ENCODE measurements at regions not wholly inside any gene's neighbourhood (a gene's known extent, or its start where the extent isn't known, plus 50 kb on each side); places are given as distances from the start of the nearest gene placed in this dataset.

DNA sequence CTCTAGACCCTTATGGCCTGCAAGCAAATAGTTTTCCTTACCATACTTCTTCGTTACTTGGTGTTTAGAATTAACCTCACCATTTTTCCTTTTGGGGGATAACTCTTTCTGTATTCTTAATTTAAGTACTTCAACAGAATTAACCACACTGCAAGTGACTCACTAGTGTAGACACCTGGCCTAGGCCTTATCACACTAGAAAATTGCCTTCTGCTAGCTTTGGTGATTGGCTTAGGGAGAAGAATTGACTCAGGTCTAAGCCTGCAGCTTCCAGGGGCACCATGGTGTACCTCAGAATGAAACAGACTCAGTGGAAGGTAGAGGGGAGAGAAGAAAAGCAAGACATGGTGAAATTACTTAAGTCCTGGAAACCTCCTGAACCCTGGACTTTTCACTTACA lies 112.8 kb upstream of the HMHB1 start:
- BruUV-seq (replicated peaks): no TSS peak
- in situ Hi-C loops (cut with HindIII; ENCODE audit: low pct_unique_long_range_greater_than_20kb, low sequenced_read_pairs): no loop called here
- intact Hi-C loops (cut with micrococcal nuclease; ENCODE audit: unreplicated experiment): no loop called here
- no peak for DNase-seq (ENCODE audit: low read depth, low spot score)
- ChIA-PET CTCF (no interaction called here), POLR2A (no interaction called here)
- Histone ChIP-seq H3K4me1 (ENCODE audit: control insufficient read depth, insufficient read depth, low read length) (no peaks in the 10 kb centered on the region), H3K36me3 (ENCODE audit: control insufficient read depth, insufficient read depth, low read length) (no peaks in the 10 kb centered on the region), H3K27me3 (ENCODE audit: control insufficient read depth, insufficient read depth, low read length) (no peaks in the 10 kb centered on the region), H3K9me3 (ENCODE audit: control insufficient read depth, insufficient read depth, low read depth, low read length) (no peaks in the 10 kb centered on the region), H3K27ac (ENCODE audit: low read length) (no peak overlapping the region), H3K4me3 (ENCODE audit: low read depth in 2 of 2, low read length in 2 of 2) (no peak overlapping the region)
- ATAC-seq: no peak
- TF ChIP-seq, protein P1, sequence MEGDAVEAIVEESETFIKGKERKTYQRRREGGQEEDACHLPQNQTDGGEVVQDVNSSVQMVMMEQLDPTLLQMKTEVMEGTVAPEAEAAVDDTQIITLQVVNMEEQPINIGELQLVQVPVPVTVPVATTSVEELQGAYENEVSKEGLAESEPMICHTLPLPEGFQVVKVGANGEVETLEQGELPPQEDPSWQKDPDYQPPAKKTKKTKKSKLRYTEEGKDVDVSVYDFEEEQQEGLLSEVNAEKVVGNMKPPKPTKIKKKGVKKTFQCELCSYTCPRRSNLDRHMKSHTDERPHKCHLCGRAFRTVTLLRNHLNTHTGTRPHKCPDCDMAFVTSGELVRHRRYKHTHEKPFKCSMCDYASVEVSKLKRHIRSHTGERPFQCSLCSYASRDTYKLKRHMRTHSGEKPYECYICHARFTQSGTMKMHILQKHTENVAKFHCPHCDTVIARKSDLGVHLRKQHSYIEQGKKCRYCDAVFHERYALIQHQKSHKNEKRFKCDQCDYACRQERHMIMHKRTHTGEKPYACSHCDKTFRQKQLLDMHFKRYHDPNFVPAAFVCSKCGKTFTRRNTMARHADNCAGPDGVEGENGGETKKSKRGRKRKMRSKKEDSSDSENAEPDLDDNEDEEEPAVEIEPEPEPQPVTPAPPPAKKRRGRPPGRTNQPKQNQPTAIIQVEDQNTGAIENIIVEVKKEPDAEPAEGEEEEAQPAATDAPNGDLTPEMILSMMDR (IDR thresholded peaks at IDR 0.05): no peak
- TF ChIP-seq POLR2AphosphoS5 (IDR thresholded peaks at IDR 0.05; ENCODE audit: low read depth, low read length): no peak
- TF ChIP-seq SIN3A (IDR thresholded peaks at IDR 0.05; ENCODE audit: borderline replicate concordance, insufficient read depth, low read depth, low read length): no peak
- TF ChIP-seq, protein P2, sequence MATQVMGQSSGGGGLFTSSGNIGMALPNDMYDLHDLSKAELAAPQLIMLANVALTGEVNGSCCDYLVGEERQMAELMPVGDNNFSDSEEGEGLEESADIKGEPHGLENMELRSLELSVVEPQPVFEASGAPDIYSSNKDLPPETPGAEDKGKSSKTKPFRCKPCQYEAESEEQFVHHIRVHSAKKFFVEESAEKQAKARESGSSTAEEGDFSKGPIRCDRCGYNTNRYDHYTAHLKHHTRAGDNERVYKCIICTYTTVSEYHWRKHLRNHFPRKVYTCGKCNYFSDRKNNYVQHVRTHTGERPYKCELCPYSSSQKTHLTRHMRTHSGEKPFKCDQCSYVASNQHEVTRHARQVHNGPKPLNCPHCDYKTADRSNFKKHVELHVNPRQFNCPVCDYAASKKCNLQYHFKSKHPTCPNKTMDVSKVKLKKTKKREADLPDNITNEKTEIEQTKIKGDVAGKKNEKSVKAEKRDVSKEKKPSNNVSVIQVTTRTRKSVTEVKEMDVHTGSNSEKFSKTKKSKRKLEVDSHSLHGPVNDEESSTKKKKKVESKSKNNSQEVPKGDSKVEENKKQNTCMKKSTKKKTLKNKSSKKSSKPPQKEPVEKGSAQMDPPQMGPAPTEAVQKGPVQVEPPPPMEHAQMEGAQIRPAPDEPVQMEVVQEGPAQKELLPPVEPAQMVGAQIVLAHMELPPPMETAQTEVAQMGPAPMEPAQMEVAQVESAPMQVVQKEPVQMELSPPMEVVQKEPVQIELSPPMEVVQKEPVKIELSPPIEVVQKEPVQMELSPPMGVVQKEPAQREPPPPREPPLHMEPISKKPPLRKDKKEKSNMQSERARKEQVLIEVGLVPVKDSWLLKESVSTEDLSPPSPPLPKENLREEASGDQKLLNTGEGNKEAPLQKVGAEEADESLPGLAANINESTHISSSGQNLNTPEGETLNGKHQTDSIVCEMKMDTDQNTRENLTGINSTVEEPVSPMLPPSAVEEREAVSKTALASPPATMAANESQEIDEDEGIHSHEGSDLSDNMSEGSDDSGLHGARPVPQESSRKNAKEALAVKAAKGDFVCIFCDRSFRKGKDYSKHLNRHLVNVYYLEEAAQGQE (IDR thresholded peaks at IDR 0.05; ENCODE audit: insufficient read depth in 1 of 2, low read depth in 2 of 2, low read length in 1 of 2): no peak
- TF ChIP-seq TCF7L2 (IDR thresholded peaks at IDR 0.05; ENCODE audit: low read depth, low read length): no peak

DNA sequence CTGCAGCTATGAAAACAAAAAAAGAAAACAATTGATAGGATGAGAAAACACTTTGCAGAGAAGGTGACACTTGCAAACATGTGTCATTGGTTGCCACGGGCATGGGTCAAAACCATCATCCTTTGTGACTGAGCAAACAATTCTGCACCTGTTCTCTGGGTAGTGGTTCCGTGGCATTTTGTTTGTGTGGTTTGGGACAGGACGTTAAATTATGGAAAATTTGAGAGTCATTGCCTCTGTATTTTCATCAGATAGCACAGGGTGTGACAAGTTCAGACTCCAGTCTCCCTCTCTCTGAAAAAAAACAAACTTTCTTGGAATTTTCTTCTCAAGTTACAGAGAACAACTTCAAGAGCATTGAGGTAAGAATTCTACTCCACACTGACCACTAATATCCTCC lies 113.4 kb upstream of the HMHB1 start:
- ATAC-seq (no peak), DNase-seq (ENCODE audit: low read depth, low spot score) (no peak)
- BruUV-seq (replicated peaks): no TSS peak
- Histone ChIP-seq H3K36me3 (ENCODE audit: control insufficient read depth, insufficient read depth, low read length) (no peaks in the 10 kb centered on the region), H3K4me1 (ENCODE audit: control insufficient read depth, insufficient read depth, low read length) (no peaks in the 10 kb centered on the region), H3K27me3 (ENCODE audit: control insufficient read depth, insufficient read depth, low read length) (no peaks in the 10 kb centered on the region), H3K4me3 (ENCODE audit: low read depth in 2 of 2, low read length in 2 of 2) (no peak overlapping the region), H3K27ac (ENCODE audit: low read length) (no peak overlapping the region), H3K9me3 (ENCODE audit: control insufficient read depth, insufficient read depth, low read depth, low read length) (no peaks in the 10 kb centered on the region)
- intact Hi-C loops (cut with micrococcal nuclease; ENCODE audit: unreplicated experiment): no loop called here
- CTCF ChIA-PET: no interaction called here
- POLR2A ChIA-PET: no interaction called here
- TF ChIP-seq, protein P2 (IDR thresholded peaks at IDR 0.05; ENCODE audit: insufficient read depth in 1 of 2, low read depth in 2 of 2, low read length in 1 of 2): no peak
- no peak for TF ChIP-seq SIN3A (IDR thresholded peaks at IDR 0.05; ENCODE audit: borderline replicate concordance, insufficient read depth, low read depth, low read length)
- TF ChIP-seq, protein P1 (IDR thresholded peaks at IDR 0.05): no peak
- TF ChIP-seq TCF7L2 (IDR thresholded peaks at IDR 0.05; ENCODE audit: low read depth, low read length): no peak
- TF ChIP-seq POLR2AphosphoS5 (IDR thresholded peaks at IDR 0.05; ENCODE audit: low read depth, low read length): no peak
- in situ Hi-C loops (cut with HindIII; ENCODE audit: low pct_unique_long_range_greater_than_20kb, low sequenced_read_pairs): no loop called here
